Astrocyte (in vitro differentiated cells and primary cell): ENCODE measurements at regions not wholly inside any gene's neighbourhood (a gene's known extent, or its start where the extent isn't known, plus 50 kb on each side); places are given as distances from the start of the nearest gene placed in this dataset.

Experiments used
- EZH2 ChIP-seq: IDR thresholded peaks from 2 replicates; pipeline ENCODE4 v1.6.1; 2012; ENCODE audit warnings: mild to moderate bottlenecking, low read length, inconsistent platforms; ENCODE audit not compliant: insufficient read depth
- TF ChIP-seq, protein P1 (sequence below): IDR thresholded peaks from 2 replicates; pipeline ENCODE4 v1.5.1; 2011; ENCODE audit warnings: low read depth, mild to moderate bottlenecking, inconsistent platforms, low read length, moderate library complexity; ENCODE audit not compliant: insufficient read depth

GRCh38 chr2:228348516-228349064 lies 167.1 kb upstream of the SPHKAP start:
- TF ChIP-seq, protein P1, sequence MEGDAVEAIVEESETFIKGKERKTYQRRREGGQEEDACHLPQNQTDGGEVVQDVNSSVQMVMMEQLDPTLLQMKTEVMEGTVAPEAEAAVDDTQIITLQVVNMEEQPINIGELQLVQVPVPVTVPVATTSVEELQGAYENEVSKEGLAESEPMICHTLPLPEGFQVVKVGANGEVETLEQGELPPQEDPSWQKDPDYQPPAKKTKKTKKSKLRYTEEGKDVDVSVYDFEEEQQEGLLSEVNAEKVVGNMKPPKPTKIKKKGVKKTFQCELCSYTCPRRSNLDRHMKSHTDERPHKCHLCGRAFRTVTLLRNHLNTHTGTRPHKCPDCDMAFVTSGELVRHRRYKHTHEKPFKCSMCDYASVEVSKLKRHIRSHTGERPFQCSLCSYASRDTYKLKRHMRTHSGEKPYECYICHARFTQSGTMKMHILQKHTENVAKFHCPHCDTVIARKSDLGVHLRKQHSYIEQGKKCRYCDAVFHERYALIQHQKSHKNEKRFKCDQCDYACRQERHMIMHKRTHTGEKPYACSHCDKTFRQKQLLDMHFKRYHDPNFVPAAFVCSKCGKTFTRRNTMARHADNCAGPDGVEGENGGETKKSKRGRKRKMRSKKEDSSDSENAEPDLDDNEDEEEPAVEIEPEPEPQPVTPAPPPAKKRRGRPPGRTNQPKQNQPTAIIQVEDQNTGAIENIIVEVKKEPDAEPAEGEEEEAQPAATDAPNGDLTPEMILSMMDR: no peak
- no peak for TF ChIP-seq EZH2
